Esophagus muscularis mucosa (tissue), 4 donors: ENCODE measurements at regions not wholly inside any gene's neighbourhood (a gene's known extent, or its start where the extent isn't known, plus 50 kb on each side); places are given as distances from the start of the nearest gene placed in this dataset.
A peak's percentile ranks its signal among the peaks of the same experiment; 100 is the strongest.

Experiments used
- EP300 ChIP-seq: sonication (generic); formaldehyde crosslinking; IDR thresholded peaks from one replicate; pipeline ENCODE4 v1.6.1; 2017; ENCODE audit warnings: antibody characterized with exemption
- POLR2A ChIP-seq: fragments of 450-650 bp; IDR thresholded peaks from one replicate; pipeline ENCODE4 v1.6.1; 2017; ENCODE audit warnings: antibody characterized with exemption, moderate library complexity, mild to moderate bottlenecking, low read depth
- POLR2AphosphoS5 ChIP-seq, 2 donors: sonication (generic); formaldehyde crosslinking; IDR thresholded peaks; one replicate each; pipeline ENCODE4 v1.6.1; 2017; ENCODE audit warnings: antibody characterized with exemption in 2 of 2
- TF ChIP-seq, protein P1 (sequence below), 3 experiments: fragments of 200-600 bp in 2 of 3; fragments of 450-650 bp in 1 of 3; sonication (generic) in 2 of 3; IDR thresholded peaks; one replicate each; pipeline ENCODE4 v1.5.1; 2017 to 2019; ENCODE audit warnings: antibody characterized with exemption in 3 of 3, mild to moderate bottlenecking in 2 of 3, moderate library complexity in 1 of 3

DNA sequence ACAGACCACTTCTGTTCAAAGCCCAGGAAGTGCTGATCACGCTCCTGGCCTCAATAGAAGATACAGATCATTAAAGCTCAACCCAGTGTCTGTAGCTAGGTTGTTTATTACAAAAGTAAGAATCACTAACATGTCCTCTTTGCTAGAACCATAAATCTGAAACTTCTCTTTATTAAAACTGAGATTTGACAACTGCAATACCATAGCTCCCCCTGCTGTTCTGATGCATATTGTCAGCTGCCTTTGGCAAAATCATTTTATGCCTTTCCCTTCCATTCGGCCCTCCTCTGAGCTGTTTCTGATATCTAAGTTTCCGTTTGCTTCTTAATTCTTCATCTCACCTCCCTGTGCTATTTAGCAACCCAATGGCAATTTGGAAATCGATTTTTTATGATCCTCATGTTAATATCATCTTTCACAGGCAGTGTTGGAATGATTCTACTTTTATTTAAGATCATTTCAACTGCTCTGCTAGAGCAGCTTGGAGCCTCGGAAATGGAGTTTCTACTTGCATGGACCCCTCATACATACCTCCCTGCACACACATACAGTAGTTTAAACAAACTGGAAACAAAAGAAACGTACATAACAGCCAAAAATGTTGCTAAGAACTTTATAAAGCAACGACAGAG is 998.8 kb downstream of the MAT2B start:
- TF ChIP-seq, protein P1, sequence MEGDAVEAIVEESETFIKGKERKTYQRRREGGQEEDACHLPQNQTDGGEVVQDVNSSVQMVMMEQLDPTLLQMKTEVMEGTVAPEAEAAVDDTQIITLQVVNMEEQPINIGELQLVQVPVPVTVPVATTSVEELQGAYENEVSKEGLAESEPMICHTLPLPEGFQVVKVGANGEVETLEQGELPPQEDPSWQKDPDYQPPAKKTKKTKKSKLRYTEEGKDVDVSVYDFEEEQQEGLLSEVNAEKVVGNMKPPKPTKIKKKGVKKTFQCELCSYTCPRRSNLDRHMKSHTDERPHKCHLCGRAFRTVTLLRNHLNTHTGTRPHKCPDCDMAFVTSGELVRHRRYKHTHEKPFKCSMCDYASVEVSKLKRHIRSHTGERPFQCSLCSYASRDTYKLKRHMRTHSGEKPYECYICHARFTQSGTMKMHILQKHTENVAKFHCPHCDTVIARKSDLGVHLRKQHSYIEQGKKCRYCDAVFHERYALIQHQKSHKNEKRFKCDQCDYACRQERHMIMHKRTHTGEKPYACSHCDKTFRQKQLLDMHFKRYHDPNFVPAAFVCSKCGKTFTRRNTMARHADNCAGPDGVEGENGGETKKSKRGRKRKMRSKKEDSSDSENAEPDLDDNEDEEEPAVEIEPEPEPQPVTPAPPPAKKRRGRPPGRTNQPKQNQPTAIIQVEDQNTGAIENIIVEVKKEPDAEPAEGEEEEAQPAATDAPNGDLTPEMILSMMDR (IDR thresholded peaks at IDR 0.05), result peak; percentile 66 to 76 (median 70)
- TF ChIP-seq EP300 (no peak), POLR2A (no peak), POLR2AphosphoS5 (IDR thresholded peaks at IDR 0.05) (no peak)
